HG03520 (cell line): ENCODE measurements at regions not wholly inside any gene's neighbourhood (a gene's known extent, or its start where the extent isn't known, plus 50 kb on each side); places are given as distances from the start of the nearest gene placed in this dataset.

Source experiments
- ATAC-seq: cut with Tn5 transposase; IDR thresholded peaks from one replicate; pipeline ENCODE4 v1.9.1; 2021; ENCODE audit warnings: mild to moderate bottlenecking, moderate library complexity; ENCODE audit not compliant: unreplicated experiment

- no peak for ATAC-seq
Observed at GRCh38 chr21:35223480-35224156, 174.5 kb upstream of the RUNX1 start.

DNA sequence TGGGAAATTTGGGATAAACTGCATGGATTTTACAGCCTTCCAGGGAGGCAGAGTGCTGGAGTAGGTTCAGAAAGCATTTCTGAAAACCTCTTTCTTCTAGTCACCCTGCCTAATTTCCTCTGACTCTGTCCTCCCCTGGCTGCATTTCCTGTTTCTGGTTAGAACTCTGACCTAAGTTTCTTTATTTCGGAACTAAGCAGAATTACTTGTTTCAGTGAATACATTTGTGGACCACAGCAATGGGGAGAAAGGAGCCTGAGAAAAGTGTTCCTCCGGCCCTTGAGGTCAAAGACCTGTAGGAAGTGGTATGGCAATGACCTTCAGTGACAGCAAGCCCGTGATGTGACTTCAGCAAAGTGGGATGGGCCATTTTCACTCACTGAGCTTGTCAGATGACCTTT is 173.4 kb upstream of the RUNX1 start:
- peak; percentile 48 for ATAC-seq

GRCh38 chr21:35222021-35222420 is 172.9 kb upstream of the RUNX1 start:
- ATAC-seq = no peak

- ATAC-seq = no peak
Observed at GRCh38 chr21:35220301-35220700, 171.2 kb upstream of the RUNX1 start.

DNA sequence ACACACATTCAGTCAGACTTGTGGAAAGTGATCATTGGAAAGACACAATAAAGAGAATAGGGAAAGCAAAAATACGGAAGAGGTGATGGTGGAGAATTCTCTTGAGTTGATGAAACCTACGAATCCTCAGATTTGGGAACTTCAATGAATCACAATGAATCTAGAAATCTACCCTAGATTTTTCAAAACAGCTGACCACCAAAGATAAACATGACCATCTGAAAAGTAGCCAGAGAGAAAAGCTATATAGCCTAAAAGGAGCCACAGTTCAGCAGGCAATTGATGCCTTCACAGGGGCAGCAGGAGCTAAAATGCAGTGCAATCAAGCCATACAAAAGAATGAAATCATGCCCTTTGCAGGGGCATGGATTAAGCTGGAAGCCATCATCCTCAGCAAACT is 170.6 kb upstream of the RUNX1 start:
- no peak for ATAC-seq

GRCh38 chr21:35219291-35219690 is 170.2 kb upstream of the RUNX1 start:
- ATAC-seq = no peak

DNA sequence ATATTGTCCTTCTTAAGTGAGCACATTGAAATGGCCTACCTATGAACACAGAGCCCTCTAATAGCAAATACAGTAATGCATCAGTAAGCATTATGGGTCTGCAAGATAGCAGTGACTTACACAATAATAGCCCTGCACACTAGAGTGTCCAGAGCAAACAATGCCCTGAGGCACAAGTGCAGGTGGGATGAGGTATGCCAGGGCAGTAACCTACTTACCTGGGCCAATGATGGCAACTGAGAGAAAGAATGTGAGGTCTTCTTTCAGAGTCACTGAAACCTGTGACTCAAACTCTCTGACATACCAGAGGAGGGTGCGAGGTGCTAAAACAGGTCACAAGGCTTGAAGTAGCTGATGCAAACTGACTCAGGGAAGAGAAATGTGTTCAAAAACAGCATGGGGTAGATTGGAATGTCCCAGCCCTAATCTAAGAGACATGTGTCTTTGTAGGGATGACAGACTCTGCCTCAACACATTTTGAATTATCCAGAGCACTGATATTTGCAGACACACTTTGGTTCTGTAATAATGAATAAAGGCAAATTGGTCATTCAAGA is 168.5 kb upstream of the RUNX1 start:
- ATAC-seq = no peak

- ATAC-seq = no peak
Observed at GRCh38 chr21:35216996-35217395, 167.9 kb upstream of the RUNX1 start.

DNA sequence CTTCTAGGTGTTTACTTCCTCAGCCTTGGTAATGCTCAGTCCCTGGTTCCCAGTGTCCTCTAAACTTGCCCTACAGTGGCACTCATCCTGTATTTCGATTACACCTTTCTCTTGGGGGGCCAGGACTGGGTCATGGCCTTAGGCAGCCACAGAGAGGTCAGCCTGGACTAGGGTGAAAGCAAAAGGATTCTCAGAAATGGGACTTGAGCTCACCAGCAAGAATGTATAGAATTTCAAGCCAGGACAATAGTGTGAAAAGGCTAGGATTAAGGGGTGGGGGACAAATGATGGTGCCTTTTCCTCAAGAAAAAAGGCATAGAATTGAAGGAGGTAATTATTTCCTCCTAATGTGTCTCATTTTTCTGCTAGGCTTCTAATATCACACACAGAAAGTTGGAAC is 166.8 kb upstream of the RUNX1 start:
- no peak for ATAC-seq

- no peak for ATAC-seq
Observed at GRCh38 chr21:35212393-35213127, 163.5 kb upstream of the RUNX1 start.

DNA sequence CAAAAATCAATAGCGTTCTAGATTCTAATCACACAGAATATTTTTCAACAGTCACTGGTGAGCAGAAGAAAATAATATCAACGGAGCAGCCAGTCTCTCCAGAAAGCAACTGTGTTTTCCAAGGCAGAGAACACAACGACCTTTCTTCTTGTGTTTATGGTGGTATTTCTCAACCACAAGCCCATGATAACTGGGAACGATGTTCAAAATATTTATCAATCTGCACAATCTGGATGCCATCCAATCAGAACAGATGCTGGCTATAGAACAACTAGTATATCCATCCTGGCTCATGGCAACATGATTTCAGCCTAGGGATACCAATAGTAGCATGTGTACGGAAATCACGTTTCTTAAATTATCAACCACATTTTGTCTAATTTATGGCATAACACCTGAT is 162.7 kb upstream of the RUNX1 start:
- ATAC-seq = no peak

GRCh38 chr21:35210093-35210492 is 161.0 kb upstream of the RUNX1 start:
- no peak for ATAC-seq

- ATAC-seq = no peak
Observed at GRCh38 chr21:35208810-35209517, 159.9 kb upstream of the RUNX1 start.

DNA sequence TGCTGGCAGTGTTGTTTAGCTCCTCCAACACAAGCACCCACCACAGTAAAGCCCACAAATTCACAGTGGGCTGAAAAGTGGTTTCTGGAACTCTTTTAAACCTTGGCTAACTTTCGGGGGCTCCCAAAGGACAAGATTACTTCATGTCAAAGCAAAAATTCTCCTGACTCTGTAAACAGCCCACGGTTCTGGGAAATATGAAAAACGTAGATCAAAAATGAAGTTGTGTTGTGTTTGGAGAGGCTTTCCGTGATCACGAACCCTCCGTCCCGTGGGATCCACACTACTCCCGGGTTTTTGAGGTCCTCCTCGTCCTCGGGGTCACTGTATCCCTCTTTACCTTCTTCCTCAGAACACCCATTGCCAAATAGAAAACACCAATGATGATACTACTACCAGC is 159.0 kb upstream of the RUNX1 start:
- no peak for ATAC-seq

DNA sequence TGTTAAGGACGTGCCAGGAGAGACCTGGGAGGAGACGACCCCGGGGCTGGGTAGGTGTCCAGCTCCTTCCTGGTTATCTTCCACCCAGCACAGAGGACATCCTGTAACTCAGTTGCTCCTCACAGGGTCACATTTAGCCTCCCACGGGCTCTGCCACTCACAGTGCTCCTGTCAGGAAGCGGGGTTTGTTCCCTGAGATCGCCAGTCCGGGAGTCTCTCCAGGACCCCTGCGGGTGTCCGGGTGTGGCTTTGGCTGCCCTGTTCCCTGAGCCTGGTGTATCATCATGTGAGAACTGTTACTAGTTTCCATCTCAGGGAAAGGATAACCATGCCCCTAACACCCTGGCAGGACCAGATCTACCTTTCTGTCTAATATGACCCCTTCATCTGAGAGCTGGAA is 158.2 kb upstream of the RUNX1 start:
- ATAC-seq = no peak

- no peak for ATAC-seq
Observed at GRCh38 chr21:35206141-35207125, 157.3 kb upstream of the RUNX1 start.

DNA sequence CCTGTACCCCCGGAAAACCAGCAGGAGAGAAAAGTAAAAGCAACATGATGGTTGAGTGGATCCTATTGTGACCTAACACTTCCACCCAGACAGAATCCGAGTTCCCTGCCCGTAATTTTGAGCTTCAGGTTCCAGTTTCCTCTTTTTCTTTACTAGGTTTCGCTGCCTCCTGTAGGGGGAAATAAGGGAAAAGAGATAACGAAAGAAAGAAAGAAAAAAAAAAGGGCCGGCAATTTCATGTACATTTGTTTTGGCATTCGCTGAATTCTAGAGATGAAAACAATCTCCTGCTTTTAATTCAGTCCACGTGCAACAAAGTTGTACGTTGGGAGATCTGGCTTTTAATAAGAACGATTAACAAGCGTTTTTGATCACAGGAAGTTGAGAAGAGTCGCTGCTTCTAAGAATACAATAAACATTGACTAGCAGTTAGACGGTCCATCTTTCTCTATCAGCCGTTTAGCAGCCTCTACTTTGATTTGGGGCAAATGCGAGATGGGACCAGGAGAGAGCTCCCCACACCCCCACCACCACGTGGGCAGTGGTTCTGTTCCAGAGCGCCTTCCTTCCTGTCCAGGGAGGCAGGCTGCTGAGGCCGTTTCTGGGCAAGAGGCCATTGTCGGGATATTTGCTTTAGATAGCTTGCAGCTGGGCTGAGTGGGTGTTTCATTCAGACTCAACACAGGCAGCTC is 155.9 kb upstream of the RUNX1 start:
- no peak for ATAC-seq

DNA sequence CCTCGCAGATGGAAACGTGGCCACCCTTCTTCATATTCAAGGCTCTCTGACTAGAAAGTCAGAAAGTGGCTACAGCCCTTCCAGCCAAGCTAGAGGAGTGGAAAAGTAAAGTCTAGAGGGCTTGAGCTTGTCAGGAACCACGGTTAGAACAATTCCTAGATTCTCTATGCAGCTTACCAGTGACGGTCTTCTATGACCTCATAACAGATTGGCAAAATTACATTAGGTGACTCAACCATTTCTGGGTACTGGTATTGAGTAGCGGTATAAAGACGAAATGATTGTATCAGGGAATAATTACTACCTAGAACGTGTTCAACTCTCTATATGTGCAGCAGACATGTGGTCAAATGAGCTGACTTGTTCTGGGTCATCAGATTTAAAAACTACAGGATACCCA is 155.0 kb upstream of the RUNX1 start:
- no peak for ATAC-seq

GRCh38 chr21:35203093-35203977 is 154.2 kb upstream of the RUNX1 start:
- ATAC-seq = no peak
